Prostate gland (tissue), 2 donors: ENCODE measurements at regions not wholly inside any gene's neighbourhood (a gene's known extent, or its start where the extent isn't known, plus 50 kb on each side); places are given as distances from the start of the nearest gene placed in this dataset.

Source experiments
- DNase-seq: peaks from one replicate; pipeline ENCODE4 v3.0.0-alpha.2; 2019; ENCODE audit warnings: low spot score
- H3K27ac ChIP-seq, 2 donors: fragments of 200-600 bp; sonication (generic); 2 replicates each; pipeline ENCODE4 v1.5.1; 2017 to 2019
- H3K27me3 ChIP-seq: fragments of 200-600 bp; sonication (generic); replicated peaks from 2 replicates; pipeline ENCODE4 v1.5.1; 2019; ENCODE audit not compliant: insufficient read depth
- H3K36me3 ChIP-seq, 2 donors: fragments of 200-600 bp; sonication (generic); 1 replicate in 1 of 2; 2 replicates in 1 of 2; pipeline versions ENCODE4 v1.5.1 to v1.8.1; 2017 to 2019
- H3K4me1 ChIP-seq: fragments of 200-600 bp; sonication (generic); replicated peaks from 2 replicates; pipeline ENCODE4 v1.5.1; 2019
- H3K4me3 ChIP-seq, 2 donors: fragments of 200-600 bp; sonication (generic); 2 replicates each; pipeline ENCODE4 v1.5.1; 2017 to 2019
- H3K9me3 ChIP-seq: fragments of 200-600 bp; sonication (generic); 2 replicates; pipeline ENCODE4 v1.5.1; 2017
- CTCF ChIP-seq, 4 experiments: fragments of 200-600 bp in 2 of 4; fragments of 450-650 bp in 2 of 4; sonication (generic) in 2 of 4; IDR thresholded peaks; 1 replicate in 3 of 4; 2 replicates in 1 of 4; pipeline ENCODE4 v1.5.1; 2016 to 2019; ENCODE audit warnings: antibody characterized with exemption in 4 of 4, mild to moderate bottlenecking in 2 of 4, moderate library complexity in 2 of 4
- POLR2A ChIP-seq: fragments of 450-650 bp; IDR thresholded peaks from one replicate; pipeline ENCODE4 v1.6.1; 2016; ENCODE audit warnings: antibody characterized with exemption, mild to moderate bottlenecking
- POLR2AphosphoS5 ChIP-seq: sonication (generic); formaldehyde crosslinking; IDR thresholded peaks from one replicate; pipeline ENCODE4 v1.6.1; 2017; ENCODE audit warnings: antibody characterized with exemption
- WGBS: methylation state at CpG from one replicate; pipeline ENCODE4 v1.1.5; 2018; 5-methylcytosine and 5-hydroxymethylcytosine counted together
- intact Hi-C: fragments of 100-400 bp; cut with DNase I; formaldehyde crosslinking; loops from one replicate; pipeline ENCODE4 v1.14.2; 2022

- no peaks in the 10 kb centered on the region for H3K27me3 ChIP-seq
- no peak overlapping the region for H3K4me3 ChIP-seq
- H3K4me1 ChIP-seq: no peaks in the 10 kb centered on the region
- H3K27ac ChIP-seq: no peak overlapping the region
- H3K9me3 ChIP-seq: no peaks in the 10 kb centered on the region
- no peak for DNase-seq
- TF ChIP-seq POLR2A (no peak), POLR2AphosphoS5 (no peak), CTCF (IDR thresholded peaks at IDR 0.05) (no peak)
- intact Hi-C loops: no loop called here
- 93% methylated on average over 2 of the region's 2 CpGs for WGBS
- no peaks in the 10 kb centered on the region for H3K36me3 ChIP-seq
Observed at GRCh38 chr1:72932025-72932424, 649.7 kb upstream of the NEGR1 start.

DNA sequence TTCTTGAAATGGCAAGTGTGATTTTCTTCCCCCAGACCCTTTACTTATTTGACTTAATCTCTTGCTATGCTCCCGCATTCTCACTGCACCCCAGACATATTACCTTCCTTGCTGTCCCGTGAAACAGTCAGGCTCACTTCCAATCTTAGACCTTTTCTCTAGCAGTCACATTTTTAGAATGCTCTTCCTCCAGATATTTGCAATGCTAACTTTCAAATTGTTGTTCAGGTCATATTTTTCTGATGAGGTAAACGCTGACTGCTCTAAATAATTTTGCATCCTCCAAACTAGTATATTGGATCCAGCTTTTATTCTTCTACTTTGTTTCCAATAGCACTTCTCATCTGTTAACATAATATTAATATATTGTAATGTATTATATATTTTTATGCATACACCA is 648.2 kb upstream of the NEGR1 start:
- WGBS: 89% methylated on average over 3 of the region's 3 CpGs
- H3K4me1 ChIP-seq: no peaks in the 10 kb centered on the region
- no peak for DNase-seq
- intact Hi-C loops: no loop called here
- no peaks in the 10 kb centered on the region for H3K36me3 ChIP-seq
- no peak overlapping the region for H3K4me3 ChIP-seq
- H3K27ac ChIP-seq: no peak overlapping the region
- no peak for TF ChIP-seq CTCF (IDR thresholded peaks at IDR 0.05)
- TF ChIP-seq POLR2AphosphoS5: no peak
- no peak for TF ChIP-seq POLR2A
- no peaks in the 10 kb centered on the region for H3K27me3 ChIP-seq
- H3K9me3 ChIP-seq: no peaks in the 10 kb centered on the region

GRCh38 chr1:72918940-72919339 is 636.6 kb upstream of the NEGR1 start:
- H3K4me1 ChIP-seq: no peaks in the 10 kb centered on the region
- H3K4me3 ChIP-seq: no peak overlapping the region
- WGBS: 54% methylated on average over 4 of the region's 4 CpGs
- intact Hi-C loops: no loop called here
- no peak overlapping the region for H3K27ac ChIP-seq
- DNase-seq: no peak
- H3K9me3 ChIP-seq: no peaks in the 10 kb centered on the region
- H3K36me3 ChIP-seq: no peaks in the 10 kb centered on the region
- no peaks in the 10 kb centered on the region for H3K27me3 ChIP-seq
- TF ChIP-seq CTCF (IDR thresholded peaks at IDR 0.05) (no peak), POLR2AphosphoS5 (no peak), POLR2A (no peak)

GRCh38 chr1:72917920-72918319 is 635.6 kb upstream of the NEGR1 start:
- TF ChIP-seq POLR2AphosphoS5 (no peak), CTCF (IDR thresholded peaks at IDR 0.05) (no peak), POLR2A (no peak)
- Histone ChIP-seq H3K9me3 (no peaks in the 10 kb centered on the region), H3K27me3 (no peaks in the 10 kb centered on the region), H3K4me1 (no peaks in the 10 kb centered on the region), H3K27ac (no peak overlapping the region), H3K36me3 (no peaks in the 10 kb centered on the region), H3K4me3 (no peak overlapping the region)
- intact Hi-C loops: no loop called here
- 35% methylated on average over 1 of the region's 1 CpG for WGBS
- no peak for DNase-seq

DNA sequence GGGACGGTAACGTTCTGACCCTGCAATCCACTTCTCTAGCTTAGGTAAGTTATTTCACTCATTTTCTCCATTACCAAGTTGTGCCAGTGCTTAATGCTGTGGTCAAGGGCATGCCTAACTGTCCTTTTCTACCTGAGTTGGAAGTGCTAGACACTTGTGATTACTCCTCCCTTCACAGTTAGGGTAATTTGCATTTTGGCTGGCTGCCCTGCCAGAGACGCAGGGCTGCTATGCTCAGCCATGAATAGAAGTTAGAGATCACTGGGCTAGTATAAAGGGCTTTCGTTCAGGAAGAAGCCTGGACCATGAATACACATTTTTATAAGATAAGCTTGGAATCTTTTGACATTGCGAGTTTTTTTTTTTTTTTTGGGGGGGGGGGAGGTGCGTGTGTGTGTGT is 633.2 kb upstream of the NEGR1 start:
- Histone ChIP-seq H3K27me3 (no peaks in the 10 kb centered on the region), H3K9me3 (no peaks in the 10 kb centered on the region), H3K4me3 (no peak overlapping the region), H3K4me1 (no peaks in the 10 kb centered on the region), H3K27ac (no peak overlapping the region), H3K36me3 (no peaks in the 10 kb centered on the region)
- TF ChIP-seq POLR2A (no peak), POLR2AphosphoS5 (no peak), CTCF (IDR thresholded peaks at IDR 0.05) (no peak)
- intact Hi-C loops: no loop called here
- 41% methylated on average over 6 of the region's 6 CpGs for WGBS
- no peak for DNase-seq
